ENCODE measurements at regions not wholly inside any gene's neighbourhood (a gene's known extent, or its start where the extent isn't known, plus 50 kb on each side); places are given as distances from the start of the nearest gene placed in this dataset.

GRCh38 chr6:137717074-137718073 is 149.7 kb upstream of the TNFAIP3 start:
- no peak for TF ChIP-seq CTCF (IDR thresholded peaks at IDR 0.05)
- TF ChIP-seq EP300 (IDR thresholded peaks at IDR 0.05) = no peak
- TF ChIP-seq POLR2A (IDR thresholded peaks at IDR 0.05) = no peak

Measured in gastroesophageal sphincter (tissue), 3 donors.